ENCODE measurements at regions not wholly inside any gene's neighbourhood (a gene's known extent, or its start where the extent isn't known, plus 50 kb on each side); places are given as distances from the start of the nearest gene placed in this dataset.

GRCh38 chr12:126262829-126263228, 1197.6 kb downstream of the AACS start:
- BruUV-seq (replicated peaks): no TSS peak
- intact Hi-C loops (cut with micrococcal nuclease; ENCODE audit: unreplicated experiment): no loop called here
- TF ChIP-seq CTCF (IDR thresholded peaks at IDR 0.05; ENCODE audit: unreplicated experiment): no peak
- DNase-seq: no peak
- peaks cover 3% of the 10 kb centered on the region for H3K9me3 Mint-ChIP-seq (ENCODE audit: low read depth, unreplicated experiment)
- CTCF ChIA-PET: no interaction called here
- H3K4me3 Mint-ChIP-seq (ENCODE audit: low read depth, unreplicated experiment): no peak overlapping the region
- H3K27me3 Mint-ChIP-seq (ENCODE audit: unreplicated experiment): no peaks in the 10 kb centered on the region
- no peaks in the 10 kb centered on the region for H3K36me3 Mint-ChIP-seq (ENCODE audit: insufficient read depth, unreplicated experiment)
- H3K27ac Mint-ChIP-seq (ENCODE audit: unreplicated experiment): no peak overlapping the region
- no peaks in the 10 kb centered on the region for H3K4me1 Mint-ChIP-seq (ENCODE audit: low read depth, unreplicated experiment)

- H3K36me3 Mint-ChIP-seq (ENCODE audit: insufficient read depth, unreplicated experiment): no peaks in the 10 kb centered on the region
- CTCF ChIA-PET: no interaction called here
- H3K27ac Mint-ChIP-seq (ENCODE audit: unreplicated experiment): no peak overlapping the region
- no peak for TF ChIP-seq CTCF (IDR thresholded peaks at IDR 0.05; ENCODE audit: unreplicated experiment)
- DNase-seq: no peak
- intact Hi-C loops (cut with micrococcal nuclease; ENCODE audit: unreplicated experiment): no loop called here
- H3K9me3 Mint-ChIP-seq (ENCODE audit: low read depth, unreplicated experiment): peaks cover 10% of the 10 kb centered on the region
- no peak overlapping the region for H3K4me3 Mint-ChIP-seq (ENCODE audit: low read depth, unreplicated experiment)
- no peaks in the 10 kb centered on the region for H3K4me1 Mint-ChIP-seq (ENCODE audit: low read depth, unreplicated experiment)
- no TSS peak for BruUV-seq (replicated peaks)
- no peaks in the 10 kb centered on the region for H3K27me3 Mint-ChIP-seq (ENCODE audit: unreplicated experiment)
Observed at GRCh38 chr12:126268222-126268621, 1203.0 kb downstream of the AACS start.

- no peaks in the 10 kb centered on the region for H3K27me3 Mint-ChIP-seq (ENCODE audit: unreplicated experiment)
- H3K9me3 Mint-ChIP-seq (ENCODE audit: low read depth, unreplicated experiment): peaks cover 14% of the 10 kb centered on the region
- BruUV-seq (replicated peaks): no TSS peak
- H3K27ac Mint-ChIP-seq (ENCODE audit: unreplicated experiment): no peak overlapping the region
- TF ChIP-seq CTCF (IDR thresholded peaks at IDR 0.05; ENCODE audit: unreplicated experiment): no peak
- DNase-seq: no peak
- CTCF ChIA-PET: interaction anchor here (0.6 kb wide), 1 partner anchor 362 kb away, joined by 3 read pairs; no protein-coding TSS in a partner anchor
- H3K36me3 Mint-ChIP-seq (ENCODE audit: insufficient read depth, unreplicated experiment): no peaks in the 10 kb centered on the region
- intact Hi-C loops (cut with micrococcal nuclease; ENCODE audit: unreplicated experiment): no loop called here
- H3K4me1 Mint-ChIP-seq (ENCODE audit: low read depth, unreplicated experiment): no peaks in the 10 kb centered on the region
- H3K4me3 Mint-ChIP-seq (ENCODE audit: low read depth, unreplicated experiment): no peak overlapping the region
Observed at GRCh38 chr12:126271159-126271558, 1205.9 kb downstream of the AACS start.

GRCh38 chr12:126282691-126283090, 1217.5 kb downstream of the AACS start:
- CTCF ChIA-PET: no interaction called here
- Mint-ChIP-seq H3K27me3 (ENCODE audit: unreplicated experiment) (no peaks in the 10 kb centered on the region), H3K4me1 (ENCODE audit: low read depth, unreplicated experiment) (no peaks in the 10 kb centered on the region), H3K9me3 (ENCODE audit: low read depth, unreplicated experiment) (peaks cover 10% of the 10 kb centered on the region), H3K27ac (ENCODE audit: unreplicated experiment) (no peak overlapping the region), H3K4me3 (ENCODE audit: low read depth, unreplicated experiment) (no peak overlapping the region), H3K36me3 (ENCODE audit: insufficient read depth, unreplicated experiment) (no peaks in the 10 kb centered on the region)
- DNase-seq: no peak
- BruUV-seq (replicated peaks): no TSS peak
- intact Hi-C loops (cut with micrococcal nuclease; ENCODE audit: unreplicated experiment): no loop called here
- no peak for TF ChIP-seq CTCF (IDR thresholded peaks at IDR 0.05; ENCODE audit: unreplicated experiment)

- Mint-ChIP-seq H3K9me3 (ENCODE audit: low read depth, unreplicated experiment) (peaks cover 12% of the 10 kb centered on the region), H3K36me3 (ENCODE audit: insufficient read depth, unreplicated experiment) (no peaks in the 10 kb centered on the region), H3K27me3 (ENCODE audit: unreplicated experiment) (no peaks in the 10 kb centered on the region), H3K27ac (ENCODE audit: unreplicated experiment) (no peak overlapping the region), H3K4me1 (ENCODE audit: low read depth, unreplicated experiment) (no peaks in the 10 kb centered on the region), H3K4me3 (ENCODE audit: low read depth, unreplicated experiment) (no peak overlapping the region)
- no TSS peak for BruUV-seq (replicated peaks)
- TF ChIP-seq CTCF (IDR thresholded peaks at IDR 0.05; ENCODE audit: unreplicated experiment): no peak
- intact Hi-C loops (cut with micrococcal nuclease; ENCODE audit: unreplicated experiment): no loop called here
- DNase-seq: no peak
- CTCF ChIA-PET: no interaction called here
Observed at GRCh38 chr12:126286203-126286602, 1221.0 kb downstream of the AACS start.
